GM23338 (cell line): ENCODE measurements at regions not wholly inside any gene's neighbourhood (a gene's known extent, or its start where the extent isn't known, plus 50 kb on each side); places are given as distances from the start of the nearest gene placed in this dataset.

ENCODE experiments used
- ATAC-seq: fragments of 200-7000 bp; cut with Tn5 transposase; 3 replicates; pipeline ENCODE4 v1.9.1; 2020
- DNase-seq: peaks from one replicate; pipeline ENCODE4 v3.0.0-alpha.2; 2015; ENCODE audit warnings: low spot score
- H2AFZ ChIP-seq: fragments of 200-600 bp; sonication (generic); 2 replicates; pipeline ENCODE4 v1.8.0; 2016; ENCODE audit warnings: antibody characterized with exemption, mild to moderate bottlenecking, moderate library complexity
- H3F3A ChIP-seq: fragments of 200-600 bp; sonication (generic); replicated peaks from 2 replicates; pipeline ENCODE4 v1.8.0; 2017; ENCODE audit warnings: antibody characterized with exemption, mixed run types, low read depth
- H3K27ac ChIP-seq: fragments of 200-600 bp; sonication (generic); 2 replicates; pipeline ENCODE4 v1.6.1; 2016; ENCODE audit warnings: low read depth
- H3K27me3 ChIP-seq: fragments of 200-600 bp; sonication (generic); 2 replicates; pipeline ENCODE4 v1.8.0; 2016; ENCODE audit warnings: mild to moderate bottlenecking, mixed run types, moderate library complexity; ENCODE audit not compliant: insufficient read depth
- H3K36me3 ChIP-seq: fragments of 200-600 bp; sonication (generic); 2 replicates; pipeline ENCODE4 v1.8.0; 2016; ENCODE audit warnings: mild to moderate bottlenecking; ENCODE audit not compliant: insufficient read depth
- H3K4me1 ChIP-seq: fragments of 200-600 bp; sonication (generic); 2 replicates; pipeline ENCODE4 v1.8.0; 2016; ENCODE audit warnings: mild to moderate bottlenecking, moderate library complexity; ENCODE audit not compliant: insufficient read depth
- H3K4me2 ChIP-seq: fragments of 200-600 bp; sonication (generic); 2 replicates; pipeline ENCODE4 v1.7.1; 2017; ENCODE audit warnings: mixed run types
- H3K4me3 ChIP-seq: fragments of 200-600 bp; sonication (generic); 2 replicates; pipeline ENCODE4 v1.6.1; 2016; ENCODE audit warnings: mixed run types
- H3K79me2 ChIP-seq: fragments of 200-600 bp; sonication (generic); replicated peaks from 2 replicates; pipeline ENCODE4 v1.8.0; 2017; ENCODE audit warnings: mild to moderate bottlenecking; ENCODE audit not compliant: insufficient read depth
- H3K9me2 ChIP-seq: fragments of 200-600 bp; sonication (generic); 2 replicates; pipeline ENCODE4 v1.8.0; 2017; ENCODE audit not compliant: insufficient read depth
- H4K20me1 ChIP-seq: fragments of 200-600 bp; sonication (generic); replicated peaks from 2 replicates; pipeline ENCODE4 v1.8.0; 2017; ENCODE audit warnings: mild to moderate bottlenecking; ENCODE audit not compliant: insufficient read depth
- H3K27ac Mint-ChIP-seq: 2 replicates; pipeline ENCODE4 v1.8.0; 2020; ENCODE audit warnings: inconsistent platforms, mild to moderate bottlenecking, moderate library complexity, mixed read lengths
- H3K27me3 Mint-ChIP-seq: 3 replicates; pipeline ENCODE4 v1.8.0; 2022; ENCODE audit warnings: low read depth, mild to moderate bottlenecking, moderate library complexity, mixed read lengths, inconsistent platforms; ENCODE audit not compliant: insufficient read depth, poor library complexity
- H3K36me3 Mint-ChIP-seq: 3 replicates; pipeline ENCODE4 v1.8.0; 2021; ENCODE audit warnings: low read depth, mild to moderate bottlenecking, inconsistent platforms, moderate library complexity, mixed read lengths
- H3K4me1 Mint-ChIP-seq: 3 replicates; pipeline ENCODE4 v1.8.0; 2020; ENCODE audit warnings: mild to moderate bottlenecking, inconsistent platforms, mixed read lengths
- H3K4me3 Mint-ChIP-seq: 3 replicates; pipeline ENCODE4 v1.8.0; 2021; ENCODE audit warnings: moderate library complexity, mild to moderate bottlenecking, inconsistent platforms, mixed read lengths
- H3K9me3 Mint-ChIP-seq: 3 replicates; pipeline ENCODE4 v1.8.0; 2020; ENCODE audit warnings: moderate library complexity, mild to moderate bottlenecking, inconsistent platforms, mixed read lengths
- CREB1 ChIP-seq: fragments of 250-450 bp; sonication (Bioruptor Pico); IDR thresholded peaks from 2 replicates; pipeline ENCODE4 v1.5.0; 2020; ENCODE audit warnings: low read depth, mild to moderate bottlenecking, moderate library complexity
- EZH2 ChIP-seq: fragments of 200-600 bp; sonication (generic); IDR thresholded peaks from one replicate; pipeline ENCODE4 v1.8.0; 2017; ENCODE audit warnings: antibody characterized with exemption, mild to moderate bottlenecking, low read depth; ENCODE audit not compliant: unreplicated experiment
- EZH2phosphoT487 ChIP-seq: fragments of 200-600 bp; sonication (generic); IDR thresholded peaks from one replicate; pipeline ENCODE4 v1.8.1; 2018; ENCODE audit warnings: antibody characterized with exemption; ENCODE audit not compliant: unreplicated experiment
- JUNB ChIP-seq: IDR thresholded peaks from one replicate; pipeline ENCODE4 v1.6.1; 2016; ENCODE audit warnings: antibody characterized with exemption; ENCODE audit not compliant: unreplicated experiment
- NANOG ChIP-seq: IDR thresholded peaks from 2 replicates; pipeline ENCODE4 v1.6.1; 2016; ENCODE audit warnings: antibody characterized with exemption, borderline replicate concordance
- POLR2AphosphoS5 ChIP-seq: IDR thresholded peaks from 2 replicates; pipeline ENCODE4 v1.6.1; 2016; ENCODE audit warnings: antibody characterized with exemption, low read depth
- STAT1 ChIP-seq: IDR thresholded peaks from one replicate; pipeline ENCODE4 v1.6.1; 2016; ENCODE audit warnings: antibody characterized with exemption; ENCODE audit not compliant: unreplicated experiment
- ZNF114 ChIP-seq: fragments of 250-450 bp; sonication (Bioruptor Pico); IDR thresholded peaks from 2 replicates; pipeline ENCODE4 v1.5.0; 2020; ENCODE audit warnings: mild to moderate bottlenecking, moderate library complexity
- ZNF331 ChIP-seq: fragments of 250-450 bp; sonication (Bioruptor Pico); IDR thresholded peaks from 2 replicates; pipeline ENCODE4 v1.5.0; 2020; ENCODE audit warnings: low read depth, mild to moderate bottlenecking, moderate library complexity
- TF ChIP-seq, protein P1 (sequence below): IDR thresholded peaks from 2 replicates; pipeline ENCODE4 v1.6.1; 2016; ENCODE audit warnings: antibody characterized with exemption
- TF ChIP-seq, protein P2 (sequence below), 2 experiments: fragments of 200-600 bp in 1 of 2; sonication (generic) in 1 of 2; conservative IDR thresholded peaks; 2 replicates each; pipeline versions ENCODE4 v1.5.1 to v1.6.1; 2016 to 2017; ENCODE audit warnings: antibody characterized with exemption in 2 of 2, low read depth in 2 of 2, mild to moderate bottlenecking in 2 of 2, moderate library complexity in 1 of 2
- TF ChIP-seq, protein P3 (sequence below): fragments of 250-450 bp; sonication (Bioruptor Pico); IDR thresholded peaks from 2 replicates; pipeline ENCODE4 v1.5.0; 2020; ENCODE audit warnings: mild to moderate bottlenecking, moderate library complexity
- TF ChIP-seq, protein P4 (sequence below): IDR thresholded peaks from one replicate; pipeline ENCODE4 v1.6.1; 2018; ENCODE audit warnings: antibody characterized with exemption; ENCODE audit not compliant: unreplicated experiment

DNA sequence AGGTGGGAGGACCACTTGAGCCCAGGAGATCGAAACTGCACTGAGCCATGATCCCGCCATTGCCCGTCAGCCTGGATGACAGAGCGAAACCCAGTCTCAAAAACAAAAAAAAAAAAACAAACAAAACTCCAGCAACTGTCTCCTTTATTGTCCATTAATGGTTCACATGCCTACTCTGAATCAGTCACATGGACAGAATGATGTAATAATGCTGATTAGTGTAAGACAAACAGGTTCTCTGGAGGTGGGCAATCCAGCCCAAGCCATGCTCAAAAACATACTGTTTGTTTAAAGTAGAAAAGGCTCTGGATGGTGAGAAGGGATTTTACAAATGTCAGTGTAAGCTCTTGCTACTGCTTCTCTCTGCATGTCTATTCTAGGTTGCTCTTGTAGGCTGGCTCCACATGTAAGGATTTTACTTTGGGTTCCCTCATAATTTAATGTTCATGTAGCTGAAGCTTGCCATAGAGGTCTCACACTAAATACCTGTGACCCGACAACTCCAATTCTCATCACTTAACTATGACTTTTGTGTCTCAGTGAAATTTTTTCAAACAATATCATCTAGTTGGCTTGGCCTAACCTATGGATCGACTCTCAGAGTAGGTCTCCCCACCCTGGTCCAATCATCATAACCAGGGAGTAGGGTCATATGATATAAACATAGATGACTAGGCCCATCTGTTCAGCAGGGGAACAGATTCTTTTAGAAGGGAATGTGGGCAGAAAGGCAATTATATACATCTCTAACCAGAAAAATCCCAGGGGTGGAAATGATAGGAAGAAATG lies 83.9 kb upstream of the SLC39A10 start:
- H3K27ac Mint-ChIP-seq: no peak overlapping the region
- peaks cover 15% of the 10 kb centered on the region for H3K4me1 Mint-ChIP-seq
- Histone ChIP-seq H2AFZ (peak overlapping the region; percentile 25; the same call in 1 of the 2 replicates), H3K27me3 (no peaks in the 10 kb centered on the region), H3K27ac (no peak overlapping the region), H3K4me2 (no peak overlapping the region), H3K79me2 (no peaks in the 10 kb centered on the region), H3K36me3 (no peaks in the 10 kb centered on the region), H3F3A (no peaks in the 10 kb centered on the region), H4K20me1 (no peaks in the 10 kb centered on the region), H3K4me1 (no peaks in the 10 kb centered on the region), H3K9me2 (no peaks in the 10 kb centered on the region), H3K4me3 (no peak overlapping the region)
- peaks cover 5% of the 10 kb centered on the region; the same call in 2 of the 3 replicates for H3K36me3 Mint-ChIP-seq
- H3K4me3 Mint-ChIP-seq: no peak overlapping the region
- DNase-seq (no peak), ATAC-seq (no peak)
- H3K27me3 Mint-ChIP-seq: peaks cover 7% of the 10 kb centered on the region
- TF ChIP-seq EZH2phosphoT487: no peak
- TF ChIP-seq CREB1 (CRISPR knock-in tag): no peak
- TF ChIP-seq NANOG: no peak
- TF ChIP-seq ZNF331 (CRISPR knock-in tag): no peak
- TF ChIP-seq, protein P1, sequence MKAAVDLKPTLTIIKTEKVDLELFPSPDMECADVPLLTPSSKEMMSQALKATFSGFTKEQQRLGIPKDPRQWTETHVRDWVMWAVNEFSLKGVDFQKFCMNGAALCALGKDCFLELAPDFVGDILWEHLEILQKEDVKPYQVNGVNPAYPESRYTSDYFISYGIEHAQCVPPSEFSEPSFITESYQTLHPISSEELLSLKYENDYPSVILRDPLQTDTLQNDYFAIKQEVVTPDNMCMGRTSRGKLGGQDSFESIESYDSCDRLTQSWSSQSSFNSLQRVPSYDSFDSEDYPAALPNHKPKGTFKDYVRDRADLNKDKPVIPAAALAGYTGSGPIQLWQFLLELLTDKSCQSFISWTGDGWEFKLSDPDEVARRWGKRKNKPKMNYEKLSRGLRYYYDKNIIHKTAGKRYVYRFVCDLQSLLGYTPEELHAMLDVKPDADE: no peak
- TF ChIP-seq EZH2: no peak
- TF ChIP-seq JUNB: no peak
- TF ChIP-seq, protein P2, sequence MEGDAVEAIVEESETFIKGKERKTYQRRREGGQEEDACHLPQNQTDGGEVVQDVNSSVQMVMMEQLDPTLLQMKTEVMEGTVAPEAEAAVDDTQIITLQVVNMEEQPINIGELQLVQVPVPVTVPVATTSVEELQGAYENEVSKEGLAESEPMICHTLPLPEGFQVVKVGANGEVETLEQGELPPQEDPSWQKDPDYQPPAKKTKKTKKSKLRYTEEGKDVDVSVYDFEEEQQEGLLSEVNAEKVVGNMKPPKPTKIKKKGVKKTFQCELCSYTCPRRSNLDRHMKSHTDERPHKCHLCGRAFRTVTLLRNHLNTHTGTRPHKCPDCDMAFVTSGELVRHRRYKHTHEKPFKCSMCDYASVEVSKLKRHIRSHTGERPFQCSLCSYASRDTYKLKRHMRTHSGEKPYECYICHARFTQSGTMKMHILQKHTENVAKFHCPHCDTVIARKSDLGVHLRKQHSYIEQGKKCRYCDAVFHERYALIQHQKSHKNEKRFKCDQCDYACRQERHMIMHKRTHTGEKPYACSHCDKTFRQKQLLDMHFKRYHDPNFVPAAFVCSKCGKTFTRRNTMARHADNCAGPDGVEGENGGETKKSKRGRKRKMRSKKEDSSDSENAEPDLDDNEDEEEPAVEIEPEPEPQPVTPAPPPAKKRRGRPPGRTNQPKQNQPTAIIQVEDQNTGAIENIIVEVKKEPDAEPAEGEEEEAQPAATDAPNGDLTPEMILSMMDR (conservative IDR thresholded peaks at IDR 0.05; ENCODE audit: low read depth in 2 of 2): no peak
- no peak for TF ChIP-seq STAT1
- TF ChIP-seq, protein P3, sequence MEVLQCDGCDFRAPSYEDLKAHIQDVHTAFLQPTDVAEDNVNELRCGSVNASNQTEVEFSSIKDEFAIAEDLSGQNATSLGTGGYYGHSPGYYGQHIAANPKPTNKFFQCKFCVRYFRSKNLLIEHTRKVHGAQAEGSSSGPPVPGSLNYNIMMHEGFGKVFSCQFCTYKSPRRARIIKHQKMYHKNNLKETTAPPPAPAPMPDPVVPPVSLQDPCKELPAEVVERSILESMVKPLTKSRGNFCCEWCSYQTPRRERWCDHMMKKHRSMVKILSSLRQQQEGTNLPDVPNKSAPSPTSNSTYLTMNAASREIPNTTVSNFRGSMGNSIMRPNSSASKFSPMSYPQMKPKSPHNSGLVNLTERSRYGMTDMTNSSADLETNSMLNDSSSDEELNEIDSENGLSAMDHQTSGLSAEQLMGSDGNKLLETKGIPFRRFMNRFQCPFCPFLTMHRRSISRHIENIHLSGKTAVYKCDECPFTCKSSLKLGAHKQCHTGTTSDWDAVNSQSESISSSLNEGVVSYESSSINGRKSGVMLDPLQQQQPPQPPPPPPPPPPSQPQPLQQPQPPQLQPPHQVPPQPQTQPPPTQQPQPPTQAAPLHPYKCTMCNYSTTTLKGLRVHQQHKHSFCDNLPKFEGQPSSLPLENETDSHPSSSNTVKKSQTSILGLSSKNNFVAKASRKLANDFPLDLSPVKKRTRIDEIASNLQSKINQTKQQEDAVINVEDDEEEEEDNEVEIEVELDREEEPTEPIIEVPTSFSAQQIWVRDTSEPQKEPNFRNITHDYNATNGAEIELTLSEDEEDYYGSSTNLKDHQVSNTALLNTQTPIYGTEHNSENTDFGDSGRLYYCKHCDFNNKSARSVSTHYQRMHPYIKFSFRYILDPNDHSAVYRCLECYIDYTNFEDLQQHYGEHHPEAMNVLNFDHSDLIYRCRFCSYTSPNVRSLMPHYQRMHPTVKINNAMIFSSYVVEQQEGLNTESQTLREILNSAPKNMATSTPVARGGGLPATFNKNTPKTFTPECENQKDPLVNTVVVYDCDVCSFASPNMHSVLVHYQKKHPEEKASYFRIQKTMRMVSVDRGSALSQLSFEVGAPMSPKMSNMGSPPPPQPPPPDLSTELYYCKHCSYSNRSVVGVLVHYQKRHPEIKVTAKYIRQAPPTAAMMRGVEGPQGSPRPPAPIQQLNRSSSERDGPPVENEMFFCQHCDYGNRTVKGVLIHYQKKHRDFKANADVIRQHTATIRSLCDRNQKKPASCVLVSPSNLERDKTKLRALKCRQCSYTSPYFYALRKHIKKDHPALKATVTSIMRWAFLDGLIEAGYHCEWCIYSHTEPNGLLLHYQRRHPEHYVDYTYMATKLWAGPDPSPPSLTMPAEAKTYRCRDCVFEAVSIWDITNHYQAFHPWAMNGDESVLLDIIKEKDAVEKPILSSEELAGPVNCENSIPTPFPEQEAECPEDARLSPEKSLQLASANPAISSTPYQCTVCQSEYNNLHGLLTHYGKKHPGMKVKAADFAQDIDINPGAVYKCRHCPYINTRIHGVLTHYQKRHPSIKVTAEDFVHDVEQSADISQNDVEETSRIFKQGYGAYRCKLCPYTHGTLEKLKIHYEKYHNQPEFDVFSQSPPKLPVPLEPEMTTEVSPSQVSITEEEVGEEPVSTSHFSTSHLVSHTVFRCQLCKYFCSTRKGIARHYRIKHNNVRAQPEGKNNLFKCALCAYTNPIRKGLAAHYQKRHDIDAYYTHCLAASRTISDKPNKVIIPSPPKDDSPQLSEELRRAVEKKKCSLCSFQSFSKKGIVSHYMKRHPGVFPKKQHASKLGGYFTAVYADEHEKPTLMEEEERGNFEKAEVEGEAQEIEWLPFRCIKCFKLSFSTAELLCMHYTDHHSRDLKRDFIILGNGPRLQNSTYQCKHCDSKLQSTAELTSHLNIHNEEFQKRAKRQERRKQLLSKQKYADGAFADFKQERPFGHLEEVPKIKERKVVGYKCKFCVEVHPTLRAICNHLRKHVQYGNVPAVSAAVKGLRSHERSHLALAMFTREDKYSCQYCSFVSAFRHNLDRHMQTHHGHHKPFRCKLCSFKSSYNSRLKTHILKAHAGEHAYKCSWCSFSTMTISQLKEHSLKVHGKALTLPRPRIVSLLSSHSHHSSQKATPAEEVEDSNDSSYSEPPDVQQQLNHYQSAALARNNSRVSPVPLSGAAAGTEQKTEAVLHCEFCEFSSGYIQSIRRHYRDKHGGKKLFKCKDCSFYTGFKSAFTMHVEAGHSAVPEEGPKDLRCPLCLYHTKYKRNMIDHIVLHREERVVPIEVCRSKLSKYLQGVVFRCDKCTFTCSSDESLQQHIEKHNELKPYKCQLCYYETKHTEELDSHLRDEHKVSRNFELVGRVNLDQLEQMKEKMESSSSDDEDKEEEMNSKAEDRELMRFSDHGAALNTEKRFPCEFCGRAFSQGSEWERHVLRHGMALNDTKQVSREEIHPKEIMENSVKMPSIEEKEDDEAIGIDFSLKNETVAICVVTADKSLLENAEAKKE (CRISPR knock-in tag): no peak
- TF ChIP-seq, protein P4, sequence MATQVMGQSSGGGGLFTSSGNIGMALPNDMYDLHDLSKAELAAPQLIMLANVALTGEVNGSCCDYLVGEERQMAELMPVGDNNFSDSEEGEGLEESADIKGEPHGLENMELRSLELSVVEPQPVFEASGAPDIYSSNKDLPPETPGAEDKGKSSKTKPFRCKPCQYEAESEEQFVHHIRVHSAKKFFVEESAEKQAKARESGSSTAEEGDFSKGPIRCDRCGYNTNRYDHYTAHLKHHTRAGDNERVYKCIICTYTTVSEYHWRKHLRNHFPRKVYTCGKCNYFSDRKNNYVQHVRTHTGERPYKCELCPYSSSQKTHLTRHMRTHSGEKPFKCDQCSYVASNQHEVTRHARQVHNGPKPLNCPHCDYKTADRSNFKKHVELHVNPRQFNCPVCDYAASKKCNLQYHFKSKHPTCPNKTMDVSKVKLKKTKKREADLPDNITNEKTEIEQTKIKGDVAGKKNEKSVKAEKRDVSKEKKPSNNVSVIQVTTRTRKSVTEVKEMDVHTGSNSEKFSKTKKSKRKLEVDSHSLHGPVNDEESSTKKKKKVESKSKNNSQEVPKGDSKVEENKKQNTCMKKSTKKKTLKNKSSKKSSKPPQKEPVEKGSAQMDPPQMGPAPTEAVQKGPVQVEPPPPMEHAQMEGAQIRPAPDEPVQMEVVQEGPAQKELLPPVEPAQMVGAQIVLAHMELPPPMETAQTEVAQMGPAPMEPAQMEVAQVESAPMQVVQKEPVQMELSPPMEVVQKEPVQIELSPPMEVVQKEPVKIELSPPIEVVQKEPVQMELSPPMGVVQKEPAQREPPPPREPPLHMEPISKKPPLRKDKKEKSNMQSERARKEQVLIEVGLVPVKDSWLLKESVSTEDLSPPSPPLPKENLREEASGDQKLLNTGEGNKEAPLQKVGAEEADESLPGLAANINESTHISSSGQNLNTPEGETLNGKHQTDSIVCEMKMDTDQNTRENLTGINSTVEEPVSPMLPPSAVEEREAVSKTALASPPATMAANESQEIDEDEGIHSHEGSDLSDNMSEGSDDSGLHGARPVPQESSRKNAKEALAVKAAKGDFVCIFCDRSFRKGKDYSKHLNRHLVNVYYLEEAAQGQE: no peak
- TF ChIP-seq ZNF114: no peak
- TF ChIP-seq POLR2AphosphoS5: no peak
- peaks cover 8% of the 10 kb centered on the region; the same call in 2 of the 3 replicates for H3K9me3 Mint-ChIP-seq
